RPMI7951 (cell line): ENCODE measurements at regions not wholly inside any gene's neighbourhood (a gene's known extent, or its start where the extent isn't known, plus 50 kb on each side); places are given as distances from the start of the nearest gene placed in this dataset.
"Not testable (repeated sequence)": the region's sequence is repeated elsewhere in the genome, so short reads cannot be mapped to it uniquely, and the experiment has no call there.

Experiments
- DNase-seq: peaks from one replicate; pipeline ENCODE4 v3.0.0-alpha.2; 2012; ENCODE audit warnings: low read depth

- DNase-seq, result no peak
Measured at GRCh38 chr2:194105358-194105757, 1551.7 kb upstream of the SLC39A10 start.

DNA sequence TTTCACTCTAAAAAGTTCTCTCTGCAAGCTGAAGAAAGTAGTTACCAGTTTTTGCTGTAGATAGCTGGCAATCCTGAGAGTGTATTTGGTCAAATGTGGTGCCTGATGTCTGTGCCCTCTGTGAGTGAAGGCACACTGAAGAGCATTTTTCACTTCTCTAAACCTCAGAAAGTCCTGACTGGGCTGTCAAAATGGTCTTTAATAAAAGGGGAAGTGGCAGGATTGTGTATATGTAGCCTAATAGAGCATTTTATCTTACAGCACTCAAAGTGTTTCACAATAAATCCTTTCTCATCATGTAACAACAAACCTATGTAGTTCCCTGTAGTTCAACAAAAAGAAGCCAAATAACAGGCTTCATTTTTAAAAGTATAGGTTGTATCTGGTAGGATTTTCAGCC is 1552.3 kb upstream of the SLC39A10 start:
- DNase-seq, result no peak

DNA sequence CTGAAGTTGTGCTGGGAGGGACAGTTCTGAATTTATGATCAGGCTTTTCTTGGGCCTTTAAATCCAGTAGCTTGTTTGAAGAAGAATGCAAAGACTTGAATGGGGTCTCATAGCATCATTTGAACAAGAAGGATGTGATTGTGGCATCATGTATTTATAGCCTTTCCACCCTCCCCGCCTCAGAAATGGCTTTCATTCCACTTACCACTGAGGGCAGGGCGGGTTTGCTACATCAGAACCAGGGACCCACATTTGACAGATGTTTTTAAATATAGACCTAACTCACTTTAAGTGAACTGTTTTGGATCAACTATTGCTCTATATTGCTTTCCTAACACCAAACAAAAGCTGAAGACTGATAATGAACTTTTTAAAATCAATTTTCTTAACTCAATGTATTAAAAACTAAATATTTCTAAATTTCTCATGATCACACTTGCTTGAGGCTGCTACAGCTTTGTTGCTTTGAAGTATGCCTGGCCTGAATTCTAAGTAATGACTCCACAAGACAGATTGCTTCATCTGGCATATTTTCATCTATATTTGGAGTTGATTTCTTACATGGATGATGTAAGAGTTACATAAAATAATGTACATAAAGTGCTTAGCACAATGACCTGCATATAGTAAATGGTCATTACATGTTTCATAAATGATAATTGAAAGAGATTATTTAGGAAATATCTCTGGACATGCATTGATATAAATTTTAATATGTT is 1552.9 kb upstream of the SLC39A10 start:
- no peak for DNase-seq

GRCh38 chr2:194102546-194102945 is 1554.5 kb upstream of the SLC39A10 start:
- no peak for DNase-seq

GRCh38 chr2:194100201-194100600 is 1556.8 kb upstream of the SLC39A10 start:
- no peak for DNase-seq

GRCh38 chr2:194096402-194096801 is 1560.6 kb upstream of the SLC39A10 start:
- DNase-seq, result no peak

DNA sequence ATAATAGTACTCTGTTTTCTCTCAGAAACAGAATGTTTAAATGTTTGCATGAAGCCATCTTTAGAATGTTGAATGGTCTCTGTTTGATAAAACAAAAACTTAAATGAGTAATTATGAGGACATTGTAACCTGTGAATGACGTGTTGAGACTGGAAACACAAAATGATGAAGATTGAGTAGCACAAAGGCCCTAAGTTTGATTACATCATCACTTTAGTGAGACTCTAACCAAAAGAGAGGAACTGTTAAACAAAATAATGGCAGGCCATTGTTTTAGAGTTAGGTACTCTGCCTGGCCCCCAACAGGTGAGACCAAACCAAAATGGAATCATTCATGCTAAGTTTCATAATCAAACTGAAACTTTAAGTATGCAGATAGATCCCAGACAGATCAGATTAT is 1561.7 kb upstream of the SLC39A10 start:
- no peak for DNase-seq

- no peak for DNase-seq
Measured at GRCh38 chr2:194090251-194090905, 1566.6 kb upstream of the SLC39A10 start.

GRCh38 chr2:194087089-194087958 is 1569.7 kb upstream of the SLC39A10 start:
- DNase-seq, result no peak

DNA sequence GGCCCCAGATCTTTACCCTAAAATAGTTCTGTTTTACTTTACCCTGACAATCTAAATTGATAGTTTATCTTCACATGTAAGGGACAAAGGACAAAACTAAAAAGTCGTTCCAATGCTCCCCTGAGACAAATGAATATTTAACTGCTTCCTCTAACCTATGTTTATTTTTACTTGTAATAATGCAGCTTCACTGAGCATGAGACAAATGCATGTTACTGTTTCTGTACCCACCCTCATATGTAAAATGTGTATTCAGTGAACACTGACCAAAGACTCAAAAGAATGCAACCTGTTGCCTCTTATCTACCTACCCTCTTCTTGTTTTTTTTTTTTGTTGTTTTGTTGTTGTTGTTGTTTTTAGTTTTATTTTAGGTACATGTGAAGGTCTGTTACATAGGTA is 1570.9 kb upstream of the SLC39A10 start:
- no peak for DNase-seq

DNA sequence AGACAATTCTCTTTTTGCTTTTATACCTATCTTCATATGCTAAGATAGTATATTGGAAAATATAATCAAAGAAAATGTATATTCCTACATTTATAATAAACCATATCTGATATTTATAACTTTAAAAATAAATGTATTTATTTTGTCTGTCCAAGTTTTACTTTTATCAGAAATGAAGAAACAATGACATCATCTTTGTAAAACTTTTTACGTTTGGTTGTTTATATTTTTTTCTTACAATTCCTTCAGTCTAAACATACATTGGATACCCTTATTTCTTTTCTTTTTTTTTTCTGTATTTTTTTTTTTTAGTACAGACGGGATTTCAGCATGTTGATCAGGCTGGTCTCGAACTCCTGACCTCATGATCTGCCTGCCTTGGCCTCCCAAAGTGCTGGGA is 1577.0 kb upstream of the SLC39A10 start:
- no peak for DNase-seq

- DNase-seq, result no peak
Measured at GRCh38 chr2:194077366-194077765, 1579.7 kb upstream of the SLC39A10 start.

- DNase-seq, result no peak
Measured at GRCh38 chr2:194062401-194062800, 1594.6 kb upstream of the SLC39A10 start.

DNA sequence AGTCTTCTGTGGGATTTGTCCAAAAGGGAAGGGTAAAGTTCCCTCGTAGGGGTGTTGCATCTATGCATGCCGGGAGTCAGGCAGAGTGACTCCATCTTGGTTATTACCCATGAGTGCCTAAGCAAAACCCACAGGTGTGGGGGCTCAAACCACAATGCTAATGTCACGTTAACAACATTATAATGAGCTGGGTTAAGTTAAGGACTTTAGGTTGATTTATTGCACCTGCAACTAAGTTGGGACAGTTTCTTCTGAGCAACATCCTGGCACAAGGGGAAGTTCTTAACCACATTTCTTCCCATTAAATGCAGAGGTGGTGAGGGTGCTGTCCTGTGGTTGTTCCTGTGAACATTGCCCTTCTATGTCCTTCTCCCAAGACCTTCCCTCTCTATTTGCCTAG is 1596.8 kb upstream of the SLC39A10 start:
- DNase-seq, result no peak

GRCh38 chr2:194054313-194054712 is 1602.7 kb upstream of the SLC39A10 start:
- DNase-seq, result no peak

GRCh38 chr2:194044321-194044720 is 1612.7 kb upstream of the SLC39A10 start:
- DNase-seq, result no peak

GRCh38 chr2:194021130-194021529 is 1635.9 kb upstream of the SLC39A10 start:
- not testable (repeated sequence) for DNase-seq

GRCh38 chr2:194020155-194020554 is 1636.9 kb upstream of the SLC39A10 start:
- DNase-seq, result no peak

DNA sequence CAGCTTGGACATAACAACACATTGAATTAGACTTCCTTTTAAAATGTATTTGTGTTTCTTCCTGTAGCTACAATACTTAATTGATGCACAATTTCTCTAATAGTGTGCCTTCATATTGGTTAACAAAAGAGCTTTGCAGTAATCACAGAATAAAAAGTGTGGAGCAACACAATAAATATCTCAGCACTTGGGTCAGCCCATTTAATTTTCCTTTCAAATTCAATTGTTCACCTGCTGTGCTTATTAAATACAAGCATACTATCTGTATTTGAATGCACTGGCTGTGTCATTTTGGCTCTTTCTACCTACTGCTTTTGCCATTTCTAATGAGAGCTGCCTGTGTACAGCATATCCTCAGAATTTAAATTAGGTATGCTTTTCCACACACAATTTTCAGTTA is 1641.3 kb upstream of the SLC39A10 start:
- DNase-seq, result no peak

DNA sequence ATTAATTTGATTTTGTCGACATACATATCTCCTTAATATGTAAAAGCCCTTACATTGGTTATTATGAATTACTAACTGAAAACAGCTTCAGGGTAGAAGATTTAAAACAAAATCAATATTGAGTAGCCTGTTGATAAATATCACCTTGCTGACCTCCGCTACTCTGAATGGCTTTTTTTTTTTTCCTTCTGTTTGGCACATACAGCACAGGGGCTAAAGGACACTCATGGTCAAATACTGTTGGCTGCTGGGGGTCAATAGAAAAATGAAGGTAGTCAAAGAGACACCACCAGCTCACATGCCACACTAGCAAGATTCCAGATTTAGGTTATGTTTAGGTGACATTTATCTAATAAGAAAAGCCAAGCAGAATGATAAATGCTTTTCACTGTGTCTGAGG is 1642.4 kb upstream of the SLC39A10 start:
- no peak for DNase-seq

GRCh38 chr2:194004590-194005206 is 1652.3 kb upstream of the SLC39A10 start:
- DNase-seq, result no peak

DNA sequence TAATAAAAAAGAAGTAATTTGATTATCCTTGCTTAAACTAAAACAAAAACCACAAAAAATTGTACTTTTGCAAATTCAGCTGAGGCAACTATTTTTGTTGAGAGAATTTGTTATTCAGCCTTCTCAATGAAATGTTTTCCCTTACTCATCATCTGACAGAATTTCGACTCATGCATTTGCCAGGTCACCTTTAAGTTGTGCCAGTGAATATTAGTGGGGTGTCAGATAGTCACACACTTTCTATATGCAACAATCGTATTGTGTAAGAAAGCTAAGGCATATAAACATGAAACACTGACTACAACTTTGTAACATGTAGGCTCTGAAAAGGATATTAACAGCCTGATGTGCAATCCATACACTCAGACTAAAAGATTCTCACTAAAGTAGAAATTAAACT is 1653.1 kb upstream of the SLC39A10 start:
- no peak for DNase-seq
